Neuronal stem cell (in vitro differentiated cells): ENCODE measurements at regions not wholly inside any gene's neighbourhood (a gene's known extent, or its start where the extent isn't known, plus 50 kb on each side); places are given as distances from the start of the nearest gene placed in this dataset.

ENCODE experiments used
- DNase-seq: peaks from one replicate; pipeline ENCODE4 v3.0.0-alpha.2; 2013; ENCODE audit warnings: low spot score
- H2AFZ ChIP-seq: one replicate; pipeline ENCODE4 v1.6.1; 2013; ENCODE audit warnings: mild to moderate bottlenecking, low read length, inconsistent platforms
- H2AK5ac ChIP-seq: 2 replicates; pipeline ENCODE4 v1.6.1; 2013; ENCODE audit warnings: low read depth, mild to moderate bottlenecking, inconsistent platforms, low read length, moderate library complexity, mixed read lengths
- H2BK120ac ChIP-seq: 2 replicates; pipeline ENCODE4 v1.6.1; 2013; ENCODE audit warnings: low read depth, mild to moderate bottlenecking, inconsistent platforms, low read length, moderate library complexity, mixed read lengths
- H2BK12ac ChIP-seq: one replicate; pipeline ENCODE4 v1.6.1; 2013; ENCODE audit warnings: low read length, inconsistent platforms
- H2BK15ac ChIP-seq: 2 replicates; pipeline ENCODE4 v1.6.1; 2013; ENCODE audit warnings: mild to moderate bottlenecking, low read length, inconsistent platforms, mixed read lengths
- H2BK5ac ChIP-seq: one replicate; pipeline ENCODE4 v1.6.1; 2013; ENCODE audit warnings: inconsistent platforms, mild to moderate bottlenecking, low read length, moderate library complexity
- H3K14ac ChIP-seq: one replicate; pipeline ENCODE4 v1.6.1; 2013; ENCODE audit warnings: low read length, inconsistent platforms
- H3K18ac ChIP-seq: 2 replicates; pipeline ENCODE4 v1.6.1; 2013; ENCODE audit warnings: low read length, inconsistent platforms
- H3K23ac ChIP-seq: 2 replicates; pipeline ENCODE4 v1.6.1; 2013; ENCODE audit warnings: low read depth, mild to moderate bottlenecking, mixed read lengths, low read length, inconsistent platforms; ENCODE audit not compliant: poor library complexity
- H3K27ac ChIP-seq: replicated peaks from 3 replicates; pipeline ENCODE4 v1.5.1; 2013; ENCODE audit warnings: low read length, inconsistent platforms
- H3K27me3 ChIP-seq, 3 experiments: 2 replicates each; pipeline ENCODE4 v1.6.1; 2013; ENCODE audit warnings: low read length in 3 of 3, mild to moderate bottlenecking in 2 of 3, inconsistent platforms in 1 of 3, low read depth in 1 of 3, mixed read lengths in 1 of 3, moderate library complexity in 1 of 3; ENCODE audit not compliant: control insufficient read depth in 3 of 3, insufficient read depth in 3 of 3
- H3K36me3 ChIP-seq, 2 donors: replicated peaks in 1 of 2; 2 replicates each; pipeline ENCODE4 v1.6.1; 2013; ENCODE audit warnings: low read length in 2 of 2; ENCODE audit not compliant: control insufficient read depth in 2 of 2, insufficient read depth in 2 of 2
- H3K4ac ChIP-seq: 2 replicates; pipeline ENCODE4 v1.6.1; 2013; ENCODE audit warnings: inconsistent platforms, mild to moderate bottlenecking, low read length, moderate library complexity
- H3K4me1 ChIP-seq, 2 donors: 1 replicate in 1 of 2; 2 replicates in 1 of 2; pipeline ENCODE4 v1.6.1; 2013; ENCODE audit warnings: low read length in 2 of 2, low read depth in 1 of 2; ENCODE audit not compliant: control insufficient read depth in 2 of 2, insufficient read depth in 1 of 2
- H3K4me2 ChIP-seq: one replicate; pipeline ENCODE4 v1.6.1; 2013; ENCODE audit warnings: mild to moderate bottlenecking, low read length, inconsistent platforms; ENCODE audit not compliant: insufficient read depth, poor library complexity, severe bottlenecking
- H3K4me3 ChIP-seq, 2 donors: 2 replicates each; pipeline ENCODE4 v1.5.1; 2013; ENCODE audit warnings: low read length in 2 of 2, mild to moderate bottlenecking in 2 of 2, inconsistent platforms in 1 of 2, moderate library complexity in 1 of 2
- H3K79me1 ChIP-seq: one replicate; pipeline ENCODE4 v1.6.1; 2013; ENCODE audit warnings: low read depth, mild to moderate bottlenecking, inconsistent platforms, low read length, moderate library complexity
- H3K9ac ChIP-seq: one replicate; pipeline ENCODE4 v1.6.1; 2013; ENCODE audit warnings: mild to moderate bottlenecking, low read depth, low read length, inconsistent platforms; ENCODE audit not compliant: poor library complexity
- H3K9me3 ChIP-seq, 2 donors: replicated peaks in 1 of 2; 2 replicates each; pipeline versions ENCODE3 to v1.6.1; 2013; ENCODE audit warnings: low read length in 2 of 2, mild to moderate bottlenecking in 2 of 2, inconsistent platforms in 1 of 2, low read depth in 1 of 2, mixed read lengths in 1 of 2, moderate library complexity in 1 of 2; ENCODE audit not compliant: control insufficient read depth in 2 of 2, insufficient read depth in 1 of 2
- H4K8ac ChIP-seq: one replicate; pipeline ENCODE4 v1.6.1; 2013; ENCODE audit warnings: low read depth, mild to moderate bottlenecking, inconsistent platforms, low read length, moderate library complexity
- H4K91ac ChIP-seq: one replicate; pipeline ENCODE4 v1.6.1; 2013; ENCODE audit warnings: low read length, low read depth, mild to moderate bottlenecking, inconsistent platforms; ENCODE audit not compliant: poor library complexity
- WGBS, 2 donors: extraction: QIAGEN DNeasy Blood & Tissue Kit; methylation state at CpG; one replicate each; pipeline ENCODE4 v1.1.7; 2013; ENCODE audit warnings: missing lambda C conversion rate in 2 of 2, mixed read lengths in 1 of 2; ENCODE audit not compliant: insufficient read length in 2 of 2, insufficient replicate concordance in 1 of 2; ENCODE audit errors: extremely low coverage in 2 of 2; 5-methylcytosine and 5-hydroxymethylcytosine counted together

- Histone ChIP-seq H3K4me3 (no peak overlapping the region), H2BK120ac (no peak overlapping the region), H3K36me3 (no peaks in the 10 kb centered on the region), H2BK12ac (no peak overlapping the region), H2AFZ (no peak overlapping the region), H2AK5ac (no peak overlapping the region), H4K8ac (no peak overlapping the region), H3K9ac (no peak overlapping the region), H4K91ac (no peak overlapping the region), H3K23ac (no peak overlapping the region), H3K4me2 (no peak overlapping the region), H3K27me3 (no peaks in the 10 kb centered on the region), H3K4me1 (no peaks in the 10 kb centered on the region), H3K9me3 (no peaks in the 10 kb centered on the region), H3K27ac (no peak overlapping the region), H2BK15ac (no peak overlapping the region), H3K18ac (no peak overlapping the region), H3K4ac (no peak overlapping the region), H3K79me1 (no peaks in the 10 kb centered on the region), H2BK5ac (no peak overlapping the region), H3K14ac (no peak overlapping the region)
- no peak for DNase-seq
- WGBS, 2 donors, result no CpG with 5 or more reads among the region's 2 CpGs
Observed at GRCh38 chr14:86515195-86515594, 985.3 kb downstream of the FLRT2 start.

- Histone ChIP-seq H3K4me1 (no peaks in the 10 kb centered on the region), H3K4me2 (no peak overlapping the region), H3K9ac (no peak overlapping the region), H3K4me3 (no peak overlapping the region), H2BK5ac (no peak overlapping the region), H3K27me3 (no peaks in the 10 kb centered on the region), H3K36me3 (no peaks in the 10 kb centered on the region), H3K27ac (no peak overlapping the region), H4K8ac (no peak overlapping the region), H2BK12ac (no peak overlapping the region), H2AK5ac (no peak overlapping the region), H3K4ac (no peak overlapping the region), H3K23ac (no peak overlapping the region), H4K91ac (no peak overlapping the region), H3K9me3 (no peaks in the 10 kb centered on the region), H3K18ac (no peak overlapping the region), H3K79me1 (no peaks in the 10 kb centered on the region), H3K14ac (no peak overlapping the region), H2AFZ (no peak overlapping the region), H2BK120ac (no peak overlapping the region), H2BK15ac (no peak overlapping the region)
- 100% methylated on average over 1 of the region's 3 CpGs; no CpG with 5 or more reads in 1 of the 2 donors for WGBS, 2 donors
- DNase-seq, result no peak
Observed at GRCh38 chr14:86513564-86513963, 983.6 kb downstream of the FLRT2 start.

GRCh38 chr14:86513056-86513455 lies 983.1 kb downstream of the FLRT2 start:
- Histone ChIP-seq H2BK120ac (no peak overlapping the region), H3K79me1 (no peaks in the 10 kb centered on the region), H3K4me1 (no peaks in the 10 kb centered on the region), H4K8ac (no peak overlapping the region), H3K9me3 (no peaks in the 10 kb centered on the region), H2AK5ac (no peak overlapping the region), H3K27me3 (no peaks in the 10 kb centered on the region), H3K4ac (no peak overlapping the region), H2BK5ac (no peak overlapping the region), H3K36me3 (no peaks in the 10 kb centered on the region), H3K9ac (no peak overlapping the region), H4K91ac (no peak overlapping the region), H3K14ac (no peak overlapping the region), H3K23ac (no peak overlapping the region), H3K4me3 (no peak overlapping the region), H3K18ac (no peak overlapping the region), H2AFZ (no peak overlapping the region), H3K4me2 (no peak overlapping the region), H2BK12ac (no peak overlapping the region), H2BK15ac (no peak overlapping the region), H3K27ac (no peak overlapping the region)
- DNase-seq, result no peak
- WGBS, 2 donors, result no CpG with 5 or more reads among the region's 4 CpGs

- no peak overlapping the region for H3K23ac ChIP-seq
- H3K79me1 ChIP-seq, result no peaks in the 10 kb centered on the region
- H2AK5ac ChIP-seq, result no peak overlapping the region
- no peak overlapping the region for H3K27ac ChIP-seq
- H4K8ac ChIP-seq, result no peak overlapping the region
- no peak for DNase-seq
- no peaks in the 10 kb centered on the region for H3K9me3 ChIP-seq
- no peak overlapping the region for H2BK15ac ChIP-seq
- H2BK5ac ChIP-seq, result no peak overlapping the region
- no peak overlapping the region for H3K4ac ChIP-seq
- no peak overlapping the region for H2BK120ac ChIP-seq
- H2BK12ac ChIP-seq, result no peak overlapping the region
- H3K27me3 ChIP-seq, result no peaks in the 10 kb centered on the region
- no peak overlapping the region for H2AFZ ChIP-seq
- no CpG with 5 or more reads among the region's 5 CpGs for WGBS, 2 donors
- no peak overlapping the region for H4K91ac ChIP-seq
- no peak overlapping the region for H3K14ac ChIP-seq
- no peak overlapping the region for H3K9ac ChIP-seq
- no peaks in the 10 kb centered on the region for H3K4me1 ChIP-seq
- H3K18ac ChIP-seq, result no peak overlapping the region
- H3K4me3 ChIP-seq, result no peak overlapping the region
- H3K36me3 ChIP-seq, result no peaks in the 10 kb centered on the region
- no peak overlapping the region for H3K4me2 ChIP-seq
Observed at GRCh38 chr14:86510491-86510890, 980.5 kb downstream of the FLRT2 start.
